Fibroblast of skin of back (primary cell): ENCODE measurements at regions not wholly inside any gene's neighbourhood (a gene's known extent, or its start where the extent isn't known, plus 50 kb on each side); places are given as distances from the start of the nearest gene placed in this dataset.

Experiments
- DNase-seq: peaks from one replicate; pipeline ENCODE4 v3.0.0-alpha.2; 2013

DNA sequence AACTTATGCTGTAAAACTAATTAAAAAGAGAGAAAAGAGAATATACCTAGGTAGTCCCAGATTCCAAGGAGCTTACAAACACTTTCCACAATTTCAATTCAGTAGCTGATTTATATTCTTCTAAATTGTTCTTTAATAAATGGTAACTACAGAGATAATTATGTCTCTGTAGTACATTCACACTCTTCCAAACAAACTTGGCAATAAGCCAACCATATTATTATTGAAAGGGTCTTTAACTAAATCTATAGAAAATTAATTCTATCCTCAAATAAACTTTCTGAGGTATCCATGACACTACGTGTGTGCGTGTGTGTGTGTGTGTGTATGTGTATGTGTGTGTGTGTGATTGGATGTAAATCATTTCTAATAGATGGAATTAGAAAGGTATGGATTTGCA, 217.4 kb upstream of the EYS start:
- no peak for DNase-seq

GRCh38 chr6:65922049-65922448, 215.0 kb upstream of the EYS start:
- DNase-seq, result no peak

DNA sequence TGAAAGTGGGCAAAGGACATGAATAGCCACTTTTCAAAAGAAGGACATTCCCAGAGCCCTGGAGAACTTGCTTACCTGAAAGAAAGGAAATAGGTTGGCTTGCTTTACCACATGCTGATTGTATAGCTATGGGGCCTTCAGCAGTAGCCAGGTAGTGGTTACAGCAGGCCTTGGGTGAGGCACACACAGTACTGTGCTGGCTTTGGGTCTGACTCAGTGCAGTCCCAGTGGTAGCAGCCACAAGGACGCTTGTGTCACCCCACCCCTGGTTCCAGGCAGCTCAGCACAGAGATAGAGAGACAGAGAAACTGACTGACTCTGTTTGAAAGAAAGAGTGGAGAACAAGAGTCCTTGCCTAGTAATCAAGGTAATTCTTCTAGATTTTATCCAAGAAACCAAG, 201.0 kb upstream of the EYS start:
- DNase-seq, result no peak

DNA sequence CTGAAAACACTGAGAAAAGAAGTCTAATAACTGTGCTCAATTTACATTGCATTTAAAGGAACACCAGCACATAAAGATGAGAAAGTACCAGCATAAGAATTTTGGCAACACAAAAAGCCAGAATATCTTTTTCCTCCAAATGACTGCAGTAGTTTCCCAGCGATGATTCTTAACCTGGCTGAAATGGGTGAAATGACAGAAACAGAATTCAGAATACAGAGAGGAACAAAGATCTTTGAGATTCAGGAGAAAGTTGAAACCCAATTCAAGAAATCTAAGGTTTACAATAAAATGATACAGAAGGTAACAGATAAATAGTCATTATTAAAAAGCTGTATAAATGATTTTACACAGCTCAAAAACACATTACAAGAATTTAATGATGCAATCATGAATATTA, 197.0 kb upstream of the EYS start:
- no peak for DNase-seq

DNA sequence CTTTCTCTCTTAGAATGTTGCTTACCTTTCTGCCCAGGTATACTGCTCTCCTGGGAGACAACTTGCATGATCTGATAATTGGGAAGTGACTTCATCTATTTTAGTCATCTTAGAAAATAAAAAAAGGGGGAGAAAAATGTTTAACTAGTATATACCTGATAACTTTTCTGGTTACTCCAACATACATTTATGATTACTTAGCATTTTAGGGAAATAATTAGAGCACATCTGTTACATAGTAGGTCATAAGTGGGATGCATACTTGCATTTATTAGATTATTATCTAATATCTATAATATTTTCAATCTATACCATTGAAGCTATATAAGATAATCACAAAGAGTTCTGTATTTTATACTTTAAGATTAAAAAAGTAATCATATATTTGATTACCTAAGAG, 193.9 kb upstream of the EYS start:
- no peak for DNase-seq

DNA sequence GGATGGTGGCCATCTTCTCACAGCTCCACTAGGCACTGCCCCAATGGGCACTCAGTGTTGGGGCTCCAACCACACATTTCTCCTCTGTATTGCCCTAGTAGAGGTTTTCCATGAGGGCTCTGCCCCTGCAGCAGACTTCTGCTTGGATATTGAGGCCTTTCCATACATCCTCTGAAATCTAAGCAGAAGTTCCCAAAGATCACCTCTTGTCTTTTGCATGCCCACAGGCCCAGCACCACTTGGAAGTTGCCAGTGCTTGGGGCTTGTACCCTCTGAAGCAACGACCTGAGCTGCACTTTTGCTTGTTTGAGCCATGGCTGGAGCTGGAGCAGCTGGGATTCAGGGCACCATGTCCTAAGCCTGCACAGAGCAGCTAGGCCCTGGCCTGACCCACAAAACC, 189.1 kb upstream of the EYS start:
- no peak for DNase-seq

- no peak for DNase-seq
Measured at GRCh38 chr6:65876668-65877067, 169.6 kb upstream of the EYS start.

- no peak for DNase-seq
Measured at GRCh38 chr6:65852369-65852852, 145.4 kb upstream of the EYS start.

- no peak for DNase-seq
Measured at GRCh38 chr6:65830151-65830550, 123.1 kb upstream of the EYS start.

- no peak for DNase-seq
Measured at GRCh38 chr6:65819152-65819551, 112.1 kb upstream of the EYS start.

GRCh38 chr6:65818576-65818975, 111.5 kb upstream of the EYS start:
- no peak for DNase-seq

DNA sequence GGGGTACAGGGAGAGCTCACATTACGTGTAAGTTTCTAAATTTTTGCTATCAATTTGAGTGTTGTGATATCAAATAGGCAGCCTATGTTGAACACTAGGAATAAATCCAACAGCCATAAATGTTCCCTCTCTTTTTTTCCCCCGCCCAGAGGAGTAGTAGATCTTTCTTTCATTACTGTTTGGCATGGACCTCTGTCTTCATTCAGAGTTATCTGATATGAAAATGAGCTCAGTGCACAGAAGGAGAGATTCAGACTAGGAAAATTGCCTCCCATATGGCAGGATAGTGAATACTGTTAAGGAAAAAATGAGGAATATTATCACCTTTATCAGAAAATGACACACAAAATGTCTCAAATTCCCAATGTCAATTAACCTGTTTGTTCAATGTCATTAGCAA, 110.0 kb upstream of the EYS start:
- no peak for DNase-seq

DNA sequence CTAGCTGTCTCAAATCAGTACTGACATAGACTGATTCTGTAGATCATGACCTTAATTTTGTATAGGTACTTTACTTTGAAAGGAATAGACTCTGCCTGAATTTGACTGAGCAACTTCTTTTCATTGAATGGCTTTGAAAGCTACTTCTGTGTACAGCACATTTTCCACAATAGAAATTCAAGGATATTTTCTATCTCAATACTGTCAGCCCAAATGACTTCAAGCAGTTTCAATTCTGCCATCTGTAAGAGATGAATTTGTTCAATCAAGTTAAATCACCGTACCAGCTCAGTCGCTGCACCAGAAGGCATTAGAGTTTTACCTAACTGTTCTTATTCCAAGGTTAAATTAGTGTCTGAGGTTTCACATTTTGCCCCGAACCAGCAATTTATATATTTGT, 107.0 kb upstream of the EYS start:
- no peak for DNase-seq

- no peak for DNase-seq
Measured at GRCh38 chr6:65803186-65803585, 96.2 kb upstream of the EYS start.

- DNase-seq, result no peak
Measured at GRCh38 chr6:65799389-65799788, 92.4 kb upstream of the EYS start.

GRCh38 chr6:65798280-65799014, 91.4 kb upstream of the EYS start:
- DNase-seq, result no peak

DNA sequence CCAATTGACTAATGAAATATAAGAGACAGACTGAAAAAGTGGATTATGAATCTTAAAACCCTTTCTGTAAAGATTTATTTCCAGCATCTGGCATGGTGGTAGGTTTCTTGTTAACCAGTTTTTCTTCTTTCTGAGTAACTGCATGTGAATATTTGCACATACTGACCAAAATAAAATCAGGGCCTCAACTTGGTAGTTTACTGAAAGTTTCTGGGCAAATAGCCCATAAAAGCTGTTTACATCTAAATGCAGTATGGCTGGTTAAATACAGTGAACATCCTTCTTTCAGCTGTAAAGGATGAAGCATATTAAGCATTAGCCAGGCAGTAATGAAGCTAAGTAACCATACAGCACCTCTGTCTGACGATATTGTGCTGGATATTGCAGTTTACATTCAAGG, 83.6 kb upstream of the EYS start:
- no peak for DNase-seq

DNA sequence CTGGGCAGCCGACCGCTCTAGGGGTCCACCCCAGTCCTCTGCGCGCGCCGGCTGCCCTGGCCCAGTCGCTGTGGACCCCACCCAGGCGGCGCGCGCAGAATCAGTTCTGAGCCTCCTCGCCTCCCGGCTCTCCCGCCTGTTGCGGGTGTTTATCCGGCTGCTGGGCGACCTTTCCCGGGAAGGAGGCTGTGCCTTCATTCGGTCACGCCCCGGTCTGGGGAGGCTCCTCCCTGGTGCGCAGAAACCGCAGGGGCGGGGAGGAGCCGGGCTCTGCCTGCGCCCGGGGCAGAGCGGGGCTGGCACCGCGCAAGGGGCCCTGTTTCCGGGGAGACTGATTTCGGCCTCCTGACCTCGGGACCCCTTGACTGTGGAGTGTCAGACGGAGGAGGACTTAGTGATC, 80.8 kb upstream of the EYS start:
- DNase-seq, result no peak

DNA sequence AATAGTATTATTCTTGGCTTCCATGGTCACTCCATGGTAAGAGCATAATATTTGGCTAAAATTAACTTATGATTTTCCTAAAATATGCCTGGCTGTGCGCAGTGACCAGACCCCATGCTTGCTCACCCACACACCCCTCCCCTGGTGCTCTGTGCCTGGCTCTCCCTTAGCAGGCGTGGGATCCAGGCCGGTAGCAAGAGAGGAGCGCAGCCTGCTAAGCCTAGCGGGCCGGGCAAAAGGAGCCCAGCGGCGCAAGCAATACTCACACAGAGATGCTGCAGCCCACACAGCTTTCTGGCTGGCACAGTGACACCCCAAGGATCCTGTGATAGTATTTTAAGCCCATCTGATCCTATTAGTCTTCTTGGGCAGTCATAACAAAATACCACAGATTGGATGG, 79.8 kb upstream of the EYS start:
- DNase-seq, result no peak

GRCh38 chr6:65780691-65781090, 73.7 kb upstream of the EYS start:
- DNase-seq, result no peak

- no peak for DNase-seq
Measured at GRCh38 chr6:65776332-65776731, 69.3 kb upstream of the EYS start.

- no peak for DNase-seq
Measured at GRCh38 chr6:65771946-65772345, 64.9 kb upstream of the EYS start.

- no peak for DNase-seq
Measured at GRCh38 chr6:65761890-65762289, 54.9 kb upstream of the EYS start.

- DNase-seq, result peak; percentile 3
Measured at GRCh38 chr6:65760285-65760684, 53.3 kb upstream of the EYS start.
